ENCODE measurements at regions not wholly inside any gene's neighbourhood (a gene's known extent, or its start where the extent isn't known, plus 50 kb on each side); places are given as distances from the start of the nearest gene placed in this dataset.

DNA sequence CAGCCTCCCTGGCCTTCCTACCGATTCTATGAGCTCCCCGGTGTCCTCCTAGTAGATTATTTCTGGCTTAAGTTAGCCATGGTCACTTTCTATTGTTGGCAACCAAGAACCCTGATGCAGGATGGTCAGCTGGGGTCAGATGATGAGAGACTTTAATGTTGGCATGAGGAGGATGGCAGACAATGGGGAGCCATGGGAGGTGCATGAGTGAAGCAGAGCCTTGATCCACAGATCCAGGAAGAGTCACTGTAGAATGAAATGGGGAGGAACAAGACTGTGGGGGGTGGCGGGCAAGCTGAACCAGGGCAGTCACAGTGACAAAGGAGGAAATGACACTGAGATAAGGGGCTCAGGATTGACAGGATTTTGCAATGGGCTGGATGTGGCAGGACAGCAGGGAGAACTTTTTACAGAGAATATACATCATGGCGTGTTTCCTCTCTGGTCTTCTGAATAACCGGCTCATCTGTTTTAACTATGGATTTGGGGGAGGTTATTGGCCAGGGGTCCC is 60.9 kb downstream of the RPLP1 start:
- Histone ChIP-seq H3K27me3 (ENCODE audit: insufficient read depth, low read length, poor library complexity, severe bottlenecking) (no peaks in the 10 kb centered on the region), H3K4me2 (ENCODE audit: low read depth, low read length, poor library complexity, severe bottlenecking) (no peak overlapping the region), H3K4me1 (ENCODE audit: insufficient read depth, low read length, poor library complexity, severe bottlenecking) (no peaks in the 10 kb centered on the region), H3K9me2 (replicated peaks; ENCODE audit: low read depth, low read length) (no peaks in the 10 kb centered on the region), H4K20me1 (ENCODE audit: insufficient read depth, low read length, poor library complexity, severe bottlenecking) (no peaks in the 10 kb centered on the region), H3K9me3 (ENCODE audit: insufficient read depth, low read depth, low read length) (no peaks in the 10 kb centered on the region), H3K4me3 (ENCODE audit: low read length, poor library complexity, severe bottlenecking) (no peak overlapping the region), H3K79me2 (ENCODE audit: insufficient read depth, low read length) (no peaks in the 10 kb centered on the region), H3K36me3 (ENCODE audit: insufficient read depth, low read length) (no peaks in the 10 kb centered on the region), H2AFZ (ENCODE audit: low read length) (no peak overlapping the region), H3F3A (ENCODE audit: low read depth) (no peaks in the 10 kb centered on the region), H3K9ac (ENCODE audit: low read depth, low read length, poor library complexity, severe bottlenecking) (no peak overlapping the region)
- no peak for TF ChIP-seq EZH2phosphoT487 (IDR thresholded peaks at IDR 0.05; ENCODE audit: borderline replicate concordance)
- TF ChIP-seq, protein P1, sequence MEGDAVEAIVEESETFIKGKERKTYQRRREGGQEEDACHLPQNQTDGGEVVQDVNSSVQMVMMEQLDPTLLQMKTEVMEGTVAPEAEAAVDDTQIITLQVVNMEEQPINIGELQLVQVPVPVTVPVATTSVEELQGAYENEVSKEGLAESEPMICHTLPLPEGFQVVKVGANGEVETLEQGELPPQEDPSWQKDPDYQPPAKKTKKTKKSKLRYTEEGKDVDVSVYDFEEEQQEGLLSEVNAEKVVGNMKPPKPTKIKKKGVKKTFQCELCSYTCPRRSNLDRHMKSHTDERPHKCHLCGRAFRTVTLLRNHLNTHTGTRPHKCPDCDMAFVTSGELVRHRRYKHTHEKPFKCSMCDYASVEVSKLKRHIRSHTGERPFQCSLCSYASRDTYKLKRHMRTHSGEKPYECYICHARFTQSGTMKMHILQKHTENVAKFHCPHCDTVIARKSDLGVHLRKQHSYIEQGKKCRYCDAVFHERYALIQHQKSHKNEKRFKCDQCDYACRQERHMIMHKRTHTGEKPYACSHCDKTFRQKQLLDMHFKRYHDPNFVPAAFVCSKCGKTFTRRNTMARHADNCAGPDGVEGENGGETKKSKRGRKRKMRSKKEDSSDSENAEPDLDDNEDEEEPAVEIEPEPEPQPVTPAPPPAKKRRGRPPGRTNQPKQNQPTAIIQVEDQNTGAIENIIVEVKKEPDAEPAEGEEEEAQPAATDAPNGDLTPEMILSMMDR (conservative IDR thresholded peaks at IDR 0.05; ENCODE audit: low read length) = no peak

DNA sequence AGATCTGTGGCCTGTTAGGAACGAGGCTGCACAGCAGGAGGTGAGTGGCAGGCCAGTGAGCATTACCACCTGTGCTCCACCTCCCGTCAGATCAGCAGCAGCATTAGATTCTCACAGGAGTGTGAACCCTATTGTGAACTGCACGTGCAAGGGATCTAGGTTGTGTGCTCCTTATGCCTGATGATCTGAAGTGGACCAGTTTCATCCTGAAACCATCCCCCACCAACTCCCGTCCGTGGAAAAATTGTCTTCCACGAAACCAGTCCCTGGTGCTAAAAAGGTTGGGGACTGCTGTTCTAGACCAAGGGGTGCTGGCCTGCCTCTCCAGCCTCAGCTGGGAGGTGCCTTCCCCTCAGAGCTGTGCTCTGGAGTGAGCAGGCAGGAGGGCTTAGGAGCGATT is 61.4 kb downstream of the RPLP1 start:
- H3K9ac ChIP-seq (ENCODE audit: low read depth, low read length, poor library complexity, severe bottlenecking) = no peak overlapping the region
- no peaks in the 10 kb centered on the region for H3K9me2 ChIP-seq (replicated peaks; ENCODE audit: low read depth, low read length)
- H3K4me2 ChIP-seq (ENCODE audit: low read depth, low read length, poor library complexity, severe bottlenecking) = no peak overlapping the region
- no peaks in the 10 kb centered on the region for H3K4me1 ChIP-seq (ENCODE audit: insufficient read depth, low read length, poor library complexity, severe bottlenecking)
- H2AFZ ChIP-seq (ENCODE audit: low read length) = no peak overlapping the region
- no peaks in the 10 kb centered on the region for H4K20me1 ChIP-seq (ENCODE audit: insufficient read depth, low read length, poor library complexity, severe bottlenecking)
- H3F3A ChIP-seq (ENCODE audit: low read depth) = no peaks in the 10 kb centered on the region
- no peak for TF ChIP-seq EZH2phosphoT487 (IDR thresholded peaks at IDR 0.05; ENCODE audit: borderline replicate concordance)
- TF ChIP-seq, protein P1 (conservative IDR thresholded peaks at IDR 0.05; ENCODE audit: low read length) = no peak
- no peaks in the 10 kb centered on the region for H3K36me3 ChIP-seq (ENCODE audit: insufficient read depth, low read length)
- H3K4me3 ChIP-seq (ENCODE audit: low read length, poor library complexity, severe bottlenecking) = no peak overlapping the region
- no peaks in the 10 kb centered on the region for H3K79me2 ChIP-seq (ENCODE audit: insufficient read depth, low read length)
- no peaks in the 10 kb centered on the region for H3K27me3 ChIP-seq (ENCODE audit: insufficient read depth, low read length, poor library complexity, severe bottlenecking)
- no peaks in the 10 kb centered on the region for H3K9me3 ChIP-seq (ENCODE audit: insufficient read depth, low read depth, low read length)

DNA sequence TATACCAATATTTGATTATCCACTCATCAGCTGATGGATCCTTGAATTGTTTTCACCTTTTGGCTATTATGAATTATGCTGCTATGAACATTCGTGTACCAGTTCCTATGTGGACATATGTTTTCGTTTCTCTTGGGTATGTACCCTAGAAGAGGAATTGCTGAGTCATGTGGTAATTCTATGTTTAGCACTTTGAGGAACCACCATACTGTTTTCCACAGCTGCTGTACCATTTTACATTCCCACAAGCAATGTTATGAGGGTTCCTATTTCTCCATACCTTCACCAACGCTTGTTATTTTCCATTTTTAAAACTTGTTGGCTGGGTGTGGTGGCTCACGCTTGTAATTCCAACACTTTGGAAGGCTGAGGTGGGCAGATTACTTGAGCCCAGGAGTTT is 62.9 kb downstream of the RPLP1 start:
- no peak for TF ChIP-seq EZH2phosphoT487 (IDR thresholded peaks at IDR 0.05; ENCODE audit: borderline replicate concordance)
- TF ChIP-seq, protein P1 (conservative IDR thresholded peaks at IDR 0.05; ENCODE audit: low read length) = no peak
- Histone ChIP-seq H3K4me2 (ENCODE audit: low read depth, low read length, poor library complexity, severe bottlenecking) (no peak overlapping the region), H3K9me2 (replicated peaks; ENCODE audit: low read depth, low read length) (no peaks in the 10 kb centered on the region)

More for the DNA sequence above, 62.9 kb downstream of the RPLP1 start:
- Histone ChIP-seq H4K20me1 (ENCODE audit: insufficient read depth, low read length, poor library complexity, severe bottlenecking) (no peaks in the 10 kb centered on the region), H2AFZ (ENCODE audit: low read length) (no peak overlapping the region), H3K9me3 (ENCODE audit: insufficient read depth, low read depth, low read length) (no peaks in the 10 kb centered on the region), H3K36me3 (ENCODE audit: insufficient read depth, low read length) (no peaks in the 10 kb centered on the region), H3F3A (ENCODE audit: low read depth) (no peaks in the 10 kb centered on the region), H3K27me3 (ENCODE audit: insufficient read depth, low read length, poor library complexity, severe bottlenecking) (no peaks in the 10 kb centered on the region), H3K4me3 (ENCODE audit: low read length, poor library complexity, severe bottlenecking) (no peak overlapping the region), H3K79me2 (ENCODE audit: insufficient read depth, low read length) (no peaks in the 10 kb centered on the region), H3K9ac (ENCODE audit: low read depth, low read length, poor library complexity, severe bottlenecking) (no peak overlapping the region), H3K4me1 (ENCODE audit: insufficient read depth, low read length, poor library complexity, severe bottlenecking) (no peaks in the 10 kb centered on the region)

Measured in Loucy (cell line).